ENCODE measurements at regions not wholly inside any gene's neighbourhood (a gene's known extent, or its start where the extent isn't known, plus 50 kb on each side); places are given as distances from the start of the nearest gene placed in this dataset.
A peak's percentile ranks its signal among the peaks of the same experiment; 100 is the strongest.

- DNase-seq (ENCODE audit: low read depth in 2 of 2), result no peak
These were observed 94.4 kb upstream of the PRDM1 start for GRCh38 chr6:105991561-105992314.

- DNase-seq (ENCODE audit: low read depth in 2 of 2), result no peak
These were observed 96.0 kb upstream of the PRDM1 start for GRCh38 chr6:105990151-105990550.

GRCh38 chr6:105988812-105989577 lies 97.1 kb upstream of the PRDM1 start:
- no peak for DNase-seq (ENCODE audit: low read depth in 2 of 2)

- no peak for DNase-seq (ENCODE audit: low read depth in 2 of 2)
These were observed 97.8 kb upstream of the PRDM1 start for GRCh38 chr6:105988321-105988720.

GRCh38 chr6:105987516-105987915 lies 98.6 kb upstream of the PRDM1 start:
- no peak for DNase-seq (ENCODE audit: low read depth in 2 of 2)

- no peak for DNase-seq (ENCODE audit: low read depth in 2 of 2)
These were observed 99.1 kb upstream of the PRDM1 start for GRCh38 chr6:105986998-105987397.

GRCh38 chr6:105985816-105986632 lies 100.1 kb upstream of the PRDM1 start:
- DNase-seq (ENCODE audit: low read depth in 2 of 2), result no peak

GRCh38 chr6:105985098-105985815 lies 100.9 kb upstream of the PRDM1 start:
- no peak for DNase-seq (ENCODE audit: low read depth in 2 of 2)

- DNase-seq (ENCODE audit: low read depth in 2 of 2), result no peak
These were observed 102.4 kb upstream of the PRDM1 start for GRCh38 chr6:105983763-105984162.

GRCh38 chr6:105982761-105983540 lies 103.2 kb upstream of the PRDM1 start:
- DNase-seq (ENCODE audit: low read depth in 2 of 2), result no peak

- no peak for DNase-seq (ENCODE audit: low read depth in 2 of 2)
These were observed 104.2 kb upstream of the PRDM1 start for GRCh38 chr6:105981888-105982358.

- DNase-seq (ENCODE audit: low read depth in 2 of 2), result peak in 1 of 2 donors; percentile 29
These were observed 104.9 kb upstream of the PRDM1 start for GRCh38 chr6:105981002-105981887.

- DNase-seq (ENCODE audit: low read depth in 2 of 2), result no peak
These were observed 107.2 kb upstream of the PRDM1 start for GRCh38 chr6:105978974-105979373.

GRCh38 chr6:105977934-105978504 lies 108.1 kb upstream of the PRDM1 start:
- DNase-seq (ENCODE audit: low read depth in 2 of 2), result no peak

GRCh38 chr6:105974986-105975385 lies 111.2 kb upstream of the PRDM1 start:
- DNase-seq (ENCODE audit: low read depth in 2 of 2), result no peak

GRCh38 chr6:105972440-105972839 lies 113.7 kb upstream of the PRDM1 start:
- DNase-seq (ENCODE audit: low read depth in 2 of 2), result no peak

GRCh38 chr6:105968603-105969333 lies 117.4 kb upstream of the PRDM1 start:
- DNase-seq (ENCODE audit: low read depth in 2 of 2), result no peak

GRCh38 chr6:105967917-105968602 lies 118.1 kb upstream of the PRDM1 start:
- DNase-seq (ENCODE audit: low read depth in 2 of 2), result no peak

Data from stimulated activated CD4-positive, alpha-beta T cell treated with anti-CD3 and anti-CD28 coated beads, Interleukin-15, amount 100 ng/mL, for 48 hours (primary cell).